ENCODE measurements at regions not wholly inside any gene's neighbourhood (a gene's known extent, or its start where the extent isn't known, plus 50 kb on each side); places are given as distances from the start of the nearest gene placed in this dataset.

DNA sequence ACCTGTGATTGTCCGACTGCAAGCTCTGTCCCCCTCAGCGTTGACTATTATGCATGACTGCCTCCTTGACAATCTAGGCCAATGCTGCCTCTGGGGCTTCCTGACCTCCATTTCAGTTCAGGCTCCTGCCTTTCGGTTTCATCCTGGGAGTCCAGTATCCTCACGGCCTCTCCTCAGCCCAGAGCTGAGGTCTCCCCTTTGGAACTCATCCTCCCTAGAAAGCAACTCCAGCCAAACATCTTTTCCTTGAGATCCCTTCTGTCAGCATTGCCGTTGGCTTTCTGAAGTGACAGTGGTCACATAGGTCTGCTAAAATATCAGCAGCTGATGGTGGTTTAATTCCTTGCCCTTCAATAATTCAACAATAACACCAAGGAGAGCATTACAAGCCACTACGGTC, 519.1 kb upstream of the NBEA start:
- ChIA-PET CTCF (no interaction called here), POLR2A (ENCODE audit: low non-redundant PET) (no interaction called here)
- DNase-seq (ENCODE audit: low spot score): no peak
- no peak overlapping the region for H3K27ac ChIP-seq
- TF ChIP-seq, protein P1, sequence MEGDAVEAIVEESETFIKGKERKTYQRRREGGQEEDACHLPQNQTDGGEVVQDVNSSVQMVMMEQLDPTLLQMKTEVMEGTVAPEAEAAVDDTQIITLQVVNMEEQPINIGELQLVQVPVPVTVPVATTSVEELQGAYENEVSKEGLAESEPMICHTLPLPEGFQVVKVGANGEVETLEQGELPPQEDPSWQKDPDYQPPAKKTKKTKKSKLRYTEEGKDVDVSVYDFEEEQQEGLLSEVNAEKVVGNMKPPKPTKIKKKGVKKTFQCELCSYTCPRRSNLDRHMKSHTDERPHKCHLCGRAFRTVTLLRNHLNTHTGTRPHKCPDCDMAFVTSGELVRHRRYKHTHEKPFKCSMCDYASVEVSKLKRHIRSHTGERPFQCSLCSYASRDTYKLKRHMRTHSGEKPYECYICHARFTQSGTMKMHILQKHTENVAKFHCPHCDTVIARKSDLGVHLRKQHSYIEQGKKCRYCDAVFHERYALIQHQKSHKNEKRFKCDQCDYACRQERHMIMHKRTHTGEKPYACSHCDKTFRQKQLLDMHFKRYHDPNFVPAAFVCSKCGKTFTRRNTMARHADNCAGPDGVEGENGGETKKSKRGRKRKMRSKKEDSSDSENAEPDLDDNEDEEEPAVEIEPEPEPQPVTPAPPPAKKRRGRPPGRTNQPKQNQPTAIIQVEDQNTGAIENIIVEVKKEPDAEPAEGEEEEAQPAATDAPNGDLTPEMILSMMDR (conservative IDR thresholded peaks at IDR 0.05; ENCODE audit: low read depth): no peak

DNA sequence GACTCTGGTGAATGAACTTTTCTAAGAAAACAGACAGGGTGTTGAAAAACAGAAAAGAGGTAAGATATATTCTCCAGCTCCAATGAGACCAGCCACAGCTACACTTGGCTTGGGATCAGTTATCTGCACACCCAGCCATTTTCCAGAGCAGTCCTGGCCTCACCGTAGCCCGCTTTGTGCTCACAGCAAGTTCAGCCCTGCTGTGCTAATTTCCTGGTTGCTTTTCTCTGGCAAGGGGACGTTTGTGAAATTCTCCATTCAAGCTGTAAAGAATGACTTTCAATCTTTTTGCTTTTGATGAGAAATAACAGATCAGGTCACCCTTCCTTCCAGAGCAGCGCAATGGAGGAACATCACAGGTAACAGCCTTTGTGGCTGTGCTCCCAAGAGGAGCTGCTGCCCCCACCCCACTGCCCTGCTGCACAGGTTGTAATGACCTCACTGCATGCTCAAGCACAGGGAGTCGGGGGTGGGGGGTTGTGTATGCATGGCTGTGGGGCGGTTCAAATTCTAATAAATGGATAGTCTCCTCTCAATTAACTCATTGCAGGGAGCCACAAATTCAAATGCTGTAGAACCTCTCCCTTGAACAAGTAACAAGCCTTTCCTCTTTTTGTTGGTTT, 516.6 kb upstream of the NBEA start:
- POLR2A ChIA-PET (ENCODE audit: low non-redundant PET): no interaction called here
- no peak for DNase-seq (ENCODE audit: low spot score)
- CTCF ChIA-PET: no interaction called here
- TF ChIP-seq, protein P1 (conservative IDR thresholded peaks at IDR 0.05; ENCODE audit: low read depth): no peak
- no peak overlapping the region for H3K27ac ChIP-seq

DNA sequence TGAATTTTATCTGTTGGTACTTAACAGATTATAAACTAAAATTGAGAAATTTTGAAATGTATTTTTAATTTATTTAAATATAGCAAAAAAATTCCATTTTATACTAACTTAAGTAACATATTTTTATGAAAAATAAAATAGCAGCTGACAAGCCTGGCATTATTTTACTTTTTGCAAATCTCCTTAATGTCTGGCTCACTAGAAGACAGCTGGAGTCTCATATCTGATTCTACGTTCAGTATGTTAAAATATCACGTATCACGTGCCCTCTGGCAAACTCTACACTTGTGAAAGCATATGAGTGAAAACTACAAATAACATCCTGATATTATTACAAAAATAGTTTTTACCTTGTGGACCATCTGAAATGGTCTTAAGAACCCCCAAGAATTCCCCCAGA, 513.2 kb upstream of the NBEA start:
- TF ChIP-seq, protein P1 (conservative IDR thresholded peaks at IDR 0.05; ENCODE audit: low read depth): no peak
- H3K27ac ChIP-seq: no peak overlapping the region
- DNase-seq (ENCODE audit: low spot score): no peak
- ChIA-PET POLR2A (ENCODE audit: low non-redundant PET) (no interaction called here), CTCF (no interaction called here)

GRCh38 chr13:34430294-34430693, 511.8 kb upstream of the NBEA start:
- CTCF ChIA-PET: no interaction called here
- TF ChIP-seq, protein P1 (conservative IDR thresholded peaks at IDR 0.05; ENCODE audit: low read depth): no peak
- DNase-seq (ENCODE audit: low spot score): no peak
- POLR2A ChIA-PET (ENCODE audit: low non-redundant PET): no interaction called here
- no peak overlapping the region for H3K27ac ChIP-seq

GRCh38 chr13:34431827-34432581, 510.1 kb upstream of the NBEA start:
- ChIA-PET CTCF (no interaction called here), POLR2A (ENCODE audit: low non-redundant PET) (no interaction called here)
- TF ChIP-seq, protein P1 (conservative IDR thresholded peaks at IDR 0.05; ENCODE audit: low read depth): no peak
- DNase-seq (ENCODE audit: low spot score): no peak
- no peak overlapping the region for H3K27ac ChIP-seq

GRCh38 chr13:34435338-34435737, 506.7 kb upstream of the NBEA start:
- no peak overlapping the region for H3K27ac ChIP-seq
- CTCF ChIA-PET: no interaction called here
- POLR2A ChIA-PET (ENCODE audit: low non-redundant PET): no interaction called here
- TF ChIP-seq, protein P1 (conservative IDR thresholded peaks at IDR 0.05; ENCODE audit: low read depth): no peak
- DNase-seq (ENCODE audit: low spot score): no peak

Measured in RWPE1 (cell line).